ENCODE measurements at regions not wholly inside any gene's neighbourhood (a gene's known extent, or its start where the extent isn't known, plus 50 kb on each side); places are given as distances from the start of the nearest gene placed in this dataset.

- peak; percentile 54 for DNase-seq
Observed at GRCh38 chr11:120013325-120014250, 124.3 kb downstream of the TRIM29 start.

GRCh38 chr11:120012245-120012644 is 125.7 kb downstream of the TRIM29 start:
- DNase-seq, result no peak

- no peak for DNase-seq
Observed at GRCh38 chr11:120011836-120012235, 126.1 kb downstream of the TRIM29 start.

GRCh38 chr11:120010775-120011174 is 127.1 kb downstream of the TRIM29 start:
- DNase-seq, result no peak

- DNase-seq, result no peak
Observed at GRCh38 chr11:120009938-120010337, 128.0 kb downstream of the TRIM29 start.

- no peak for DNase-seq
Observed at GRCh38 chr11:120007144-120007543, 130.8 kb downstream of the TRIM29 start.

GRCh38 chr11:120004723-120005122 is 133.2 kb downstream of the TRIM29 start:
- no peak for DNase-seq

- no peak for DNase-seq
Observed at GRCh38 chr11:120001178-120002090, 136.5 kb downstream of the TRIM29 start.

- DNase-seq, result no peak
Observed at GRCh38 chr11:119999220-119999619, 138.7 kb downstream of the TRIM29 start.

GRCh38 chr11:119996556-119996955 is 141.4 kb downstream of the TRIM29 start:
- no peak for DNase-seq

GRCh38 chr11:119995730-119996491 is 142.0 kb downstream of the TRIM29 start:
- no peak for DNase-seq

GRCh38 chr11:119993722-119994121 is 144.2 kb downstream of the TRIM29 start:
- DNase-seq, result no peak

GRCh38 chr11:119992171-119993051 is 145.5 kb downstream of the TRIM29 start:
- no peak for DNase-seq

GRCh38 chr11:119991669-119992068 is 146.2 kb downstream of the TRIM29 start:
- DNase-seq, result no peak

GRCh38 chr11:119991022-119991404 is 146.9 kb downstream of the TRIM29 start:
- DNase-seq, result no peak

- DNase-seq, result peak; percentile 56
Observed at GRCh38 chr11:119990309-119991021, 147.4 kb downstream of the TRIM29 start.

GRCh38 chr11:119989159-119989821 is 148.6 kb downstream of the TRIM29 start:
- no peak for DNase-seq

GRCh38 chr11:119985551-119985950 is 152.4 kb downstream of the TRIM29 start:
- DNase-seq, result no peak

GRCh38 chr11:119983816-119984215 is 154.1 kb downstream of the TRIM29 start:
- DNase-seq, result no peak

GRCh38 chr11:119983240-119983732 is 154.6 kb downstream of the TRIM29 start:
- DNase-seq, result no peak

All from hindlimb muscle (tissue), 1 donor.